Esophagus (tissue), 2 donors: ENCODE measurements at regions not wholly inside any gene's neighbourhood (a gene's known extent, or its start where the extent isn't known, plus 50 kb on each side); places are given as distances from the start of the nearest gene placed in this dataset.

Experiments used
- H3K27ac ChIP-seq, 2 donors: one replicate each; pipeline ENCODE4 v1.5.1; 2013; ENCODE audit warnings: low read depth in 2 of 2, mild to moderate bottlenecking in 2 of 2, inconsistent platforms in 1 of 2, low read length in 1 of 2, moderate library complexity in 1 of 2
- H3K27me3 ChIP-seq, 2 donors: one replicate each; pipeline ENCODE4 v1.6.1; 2013; ENCODE audit warnings: low read length in 2 of 2, control low read depth in 1 of 2, mild to moderate bottlenecking in 1 of 2; ENCODE audit not compliant: insufficient read depth in 2 of 2, control insufficient read depth in 1 of 2
- H3K36me3 ChIP-seq, 2 donors: one replicate each; pipeline ENCODE4 v1.6.1; 2013; ENCODE audit warnings: low read length in 1 of 2; ENCODE audit not compliant: control insufficient read depth in 2 of 2, insufficient read depth in 2 of 2
- H3K4me1 ChIP-seq, 2 donors: one replicate each; pipeline ENCODE4 v1.6.1; 2013; ENCODE audit warnings: low read length in 1 of 2; ENCODE audit not compliant: control insufficient read depth in 2 of 2, insufficient read depth in 2 of 2
- H3K4me3 ChIP-seq, 2 donors: one replicate each; pipeline ENCODE4 v1.5.1; 2013; ENCODE audit warnings: low read length in 2 of 2, mild to moderate bottlenecking in 2 of 2, low read depth in 1 of 2, moderate library complexity in 1 of 2
- H3K9me3 ChIP-seq, 2 donors: one replicate each; pipeline ENCODE4 v1.6.1; 2013; ENCODE audit warnings: mild to moderate bottlenecking in 2 of 2, low read depth in 1 of 2, low read length in 1 of 2, moderate library complexity in 1 of 2; ENCODE audit not compliant: control insufficient read depth in 2 of 2, insufficient read depth in 1 of 2
- WGBS, 2 donors: extraction: QIAGEN DNeasy Blood & Tissue Kit; methylation state at CpG; one replicate each; pipeline ENCODE4 v1.1.7; 2013; 5-methylcytosine and 5-hydroxymethylcytosine counted together
- donor health status: healthy with polysubstance abuse.
- donor health status: Bipolar disorder and iron deficiency.

GRCh38 chr19:28656644-28657043 lies 556.3 kb downstream of the UQCRFS1 start:
- WGBS, 2 donors = 62 to 67% methylated on average over 2 of the region's 2 CpGs
- Histone ChIP-seq H3K27me3 (no peaks in the 10 kb centered on the region), H3K9me3 (peaks cover 14 to 21% of the 10 kb centered on the region in 2 donors), H3K4me1 (no peaks in the 10 kb centered on the region), H3K4me3 (no peak overlapping the region), H3K36me3 (no peaks in the 10 kb centered on the region), H3K27ac (no peak overlapping the region)

- Histone ChIP-seq H3K4me1 (no peaks in the 10 kb centered on the region), H3K36me3 (no peaks in the 10 kb centered on the region), H3K9me3 (peaks cover 14 to 21% of the 10 kb centered on the region in 2 donors), H3K27ac (no peak overlapping the region), H3K27me3 (no peaks in the 10 kb centered on the region), H3K4me3 (no peak overlapping the region)
- WGBS, 2 donors = 93 to 96% methylated on average over 5 of the region's 5 CpGs
Measured at GRCh38 chr19:28655054-28655453, 557.9 kb downstream of the UQCRFS1 start.

- Histone ChIP-seq H3K4me1 (no peaks in the 10 kb centered on the region), H3K4me3 (no peak overlapping the region), H3K36me3 (no peaks in the 10 kb centered on the region), H3K27me3 (no peaks in the 10 kb centered on the region), H3K27ac (no peak overlapping the region), H3K9me3 (peaks cover 11 to 15% of the 10 kb centered on the region in 2 donors)
- WGBS, 2 donors = 54 to 64% methylated on average over 3 of the region's 3 CpGs
Measured at GRCh38 chr19:28652765-28653164, 560.2 kb downstream of the UQCRFS1 start.

GRCh38 chr19:28646629-28647028 lies 566.3 kb downstream of the UQCRFS1 start:
- WGBS, 2 donors = 68 to 76% methylated on average over 6 of the region's 6 CpGs
- no peaks in the 10 kb centered on the region for H3K27me3 ChIP-seq

GRCh38 chr19:28644169-28644775 lies 568.7 kb downstream of the UQCRFS1 start:
- H3K4me3 ChIP-seq = no peak overlapping the region
- no peak overlapping the region for H3K27ac ChIP-seq
- H3K4me1 ChIP-seq = no peaks in the 10 kb centered on the region
- peaks cover 7 to 12% of the 10 kb centered on the region in 2 donors for H3K9me3 ChIP-seq
- H3K36me3 ChIP-seq = no peaks in the 10 kb centered on the region
- 14 to 37% methylated on average over 4 of the region's 4 CpGs for WGBS, 2 donors
- no peaks in the 10 kb centered on the region for H3K27me3 ChIP-seq

More at GRCh38 chr19:28646629-28647028, 566.3 kb downstream of the UQCRFS1 start:
- no peak overlapping the region for H3K27ac ChIP-seq
- H3K4me3 ChIP-seq = no peak overlapping the region
- H3K4me1 ChIP-seq = no peaks in the 10 kb centered on the region
- H3K9me3 ChIP-seq = peaks cover 0 to 3% of the 10 kb centered on the region in 2 donors
- H3K36me3 ChIP-seq = no peaks in the 10 kb centered on the region

- H3K4me3 ChIP-seq = no peak overlapping the region
- no peaks in the 10 kb centered on the region for H3K36me3 ChIP-seq
- no peaks in the 10 kb centered on the region for H3K27me3 ChIP-seq
- no peaks in the 10 kb centered on the region for H3K4me1 ChIP-seq
- H3K27ac ChIP-seq = no peak overlapping the region
- peaks cover 7 to 12% of the 10 kb centered on the region in 2 donors for H3K9me3 ChIP-seq
- WGBS, 2 donors = 65 to 74% methylated on average over 10 of the region's 10 CpGs
Measured at GRCh38 chr19:28642787-28643683, 569.9 kb downstream of the UQCRFS1 start.

GRCh38 chr19:28641395-28641794 lies 571.6 kb downstream of the UQCRFS1 start:
- WGBS, 2 donors = 68 to 79% methylated on average over 6 of the region's 6 CpGs
- Histone ChIP-seq H3K4me1 (no peaks in the 10 kb centered on the region), H3K9me3 (peaks cover 7 to 9% of the 10 kb centered on the region in 2 donors)

GRCh38 chr19:28640506-28640905 lies 572.4 kb downstream of the UQCRFS1 start:
- 74 to 75% methylated on average over 4 of the region's 4 CpGs for WGBS, 2 donors
- no peak overlapping the region for H3K4me3 ChIP-seq
- no peak overlapping the region for H3K27ac ChIP-seq
- H3K36me3 ChIP-seq = no peaks in the 10 kb centered on the region
- H3K9me3 ChIP-seq = peaks cover 9% of the 10 kb centered on the region in 2 donors
- no peaks in the 10 kb centered on the region for H3K27me3 ChIP-seq
- H3K4me1 ChIP-seq = no peaks in the 10 kb centered on the region

More at GRCh38 chr19:28641395-28641794, 571.6 kb downstream of the UQCRFS1 start:
- H3K36me3 ChIP-seq = no peaks in the 10 kb centered on the region
- H3K4me3 ChIP-seq = no peak overlapping the region
- no peak overlapping the region for H3K27ac ChIP-seq
- H3K27me3 ChIP-seq = no peaks in the 10 kb centered on the region

- Histone ChIP-seq H3K36me3 (no peaks in the 10 kb centered on the region), H3K27ac (no peak overlapping the region), H3K4me1 (no peaks in the 10 kb centered on the region), H3K27me3 (no peaks in the 10 kb centered on the region), H3K4me3 (no peak overlapping the region), H3K9me3 (peaks cover 9 to 12% of the 10 kb centered on the region in 2 donors)
- WGBS, 2 donors = 85% methylated on average over 4 of the region's 4 CpGs
Measured at GRCh38 chr19:28638445-28638844, 574.5 kb downstream of the UQCRFS1 start.
